ENCODE measurements at regions not wholly inside any gene's neighbourhood (a gene's known extent, or its start where the extent isn't known, plus 50 kb on each side); places are given as distances from the start of the nearest gene placed in this dataset.

GRCh38 chr14:94946244-94946643 lies 176.3 kb upstream of the GSC start:
- H3K27me3 ChIP-seq (ENCODE audit: insufficient read depth, poor library complexity, severe bottlenecking), result peaks cover 14% of the 10 kb centered on the region
- no peak overlapping the region for H3K4me3 ChIP-seq (ENCODE audit: severe bottlenecking)

GRCh38 chr14:94945615-94946014 lies 175.7 kb upstream of the GSC start:
- no peaks in the 10 kb centered on the region for H3K4me1 ChIP-seq (ENCODE audit: insufficient read depth, poor library complexity, severe bottlenecking)
- TF ChIP-seq CTCF (IDR thresholded peaks at IDR 0.05; ENCODE audit: poor library complexity, severe bottlenecking), result no peak
- H3K9me3 ChIP-seq (ENCODE audit: severe bottlenecking), result no peaks in the 10 kb centered on the region
- H3K27me3 ChIP-seq (ENCODE audit: insufficient read depth, poor library complexity, severe bottlenecking), result peaks cover 8% of the 10 kb centered on the region
- ATAC-seq (ENCODE audit: low read depth) (no peak), DNase-seq (ENCODE audit: low spot score) (no peak)
- H3K4me3 ChIP-seq (ENCODE audit: severe bottlenecking), result no peak overlapping the region
- no peaks in the 10 kb centered on the region for H3K36me3 ChIP-seq (ENCODE audit: low read depth)
- H3K27ac ChIP-seq (ENCODE audit: poor library complexity, severe bottlenecking), result no peak overlapping the region

More at GRCh38 chr14:94946244-94946643, 176.3 kb upstream of the GSC start:
- no peak for ATAC-seq (ENCODE audit: low read depth)
- no peak for DNase-seq (ENCODE audit: low spot score)
- H3K4me1 ChIP-seq (ENCODE audit: insufficient read depth, poor library complexity, severe bottlenecking), result no peaks in the 10 kb centered on the region
- no peaks in the 10 kb centered on the region for H3K9me3 ChIP-seq (ENCODE audit: severe bottlenecking)
- no peak for TF ChIP-seq CTCF (IDR thresholded peaks at IDR 0.05; ENCODE audit: poor library complexity, severe bottlenecking)
- H3K36me3 ChIP-seq (ENCODE audit: low read depth), result no peaks in the 10 kb centered on the region
- no peak overlapping the region for H3K27ac ChIP-seq (ENCODE audit: poor library complexity, severe bottlenecking)

GRCh38 chr14:94944636-94945258 lies 174.8 kb upstream of the GSC start:
- Histone ChIP-seq H3K9me3 (ENCODE audit: severe bottlenecking) (no peaks in the 10 kb centered on the region), H3K36me3 (ENCODE audit: low read depth) (no peaks in the 10 kb centered on the region), H3K27me3 (ENCODE audit: insufficient read depth, poor library complexity, severe bottlenecking) (no peaks in the 10 kb centered on the region), H3K4me1 (ENCODE audit: insufficient read depth, poor library complexity, severe bottlenecking) (no peaks in the 10 kb centered on the region), H3K4me3 (ENCODE audit: severe bottlenecking) (no peak overlapping the region), H3K27ac (ENCODE audit: poor library complexity, severe bottlenecking) (no peak overlapping the region)
- ATAC-seq (ENCODE audit: low read depth) (no peak), DNase-seq (ENCODE audit: low spot score) (no peak)
- no peak for TF ChIP-seq CTCF (IDR thresholded peaks at IDR 0.05; ENCODE audit: poor library complexity, severe bottlenecking)

GRCh38 chr14:94942601-94943000 lies 172.7 kb upstream of the GSC start:
- ATAC-seq (ENCODE audit: low read depth) (no peak), DNase-seq (ENCODE audit: low spot score) (no peak)
- Histone ChIP-seq H3K9me3 (ENCODE audit: severe bottlenecking) (no peaks in the 10 kb centered on the region), H3K27ac (ENCODE audit: poor library complexity, severe bottlenecking) (no peak overlapping the region), H3K4me1 (ENCODE audit: insufficient read depth, poor library complexity, severe bottlenecking) (no peaks in the 10 kb centered on the region), H3K4me3 (ENCODE audit: severe bottlenecking) (no peak overlapping the region), H3K27me3 (ENCODE audit: insufficient read depth, poor library complexity, severe bottlenecking) (peaks cover 4% of the 10 kb centered on the region), H3K36me3 (ENCODE audit: low read depth) (no peaks in the 10 kb centered on the region)
- TF ChIP-seq CTCF (IDR thresholded peaks at IDR 0.05; ENCODE audit: poor library complexity, severe bottlenecking), result no peak

- Histone ChIP-seq H3K9me3 (ENCODE audit: severe bottlenecking) (no peaks in the 10 kb centered on the region), H3K27ac (ENCODE audit: poor library complexity, severe bottlenecking) (no peak overlapping the region), H3K36me3 (ENCODE audit: low read depth) (no peaks in the 10 kb centered on the region), H3K4me1 (ENCODE audit: insufficient read depth, poor library complexity, severe bottlenecking) (no peaks in the 10 kb centered on the region), H3K4me3 (ENCODE audit: severe bottlenecking) (no peak overlapping the region), H3K27me3 (ENCODE audit: insufficient read depth, poor library complexity, severe bottlenecking) (peaks cover 17% of the 10 kb centered on the region)
- DNase-seq (ENCODE audit: low spot score) (no peak), ATAC-seq (ENCODE audit: low read depth) (no peak)
- TF ChIP-seq CTCF (IDR thresholded peaks at IDR 0.05; ENCODE audit: poor library complexity, severe bottlenecking), result no peak
These were observed 171.4 kb upstream of the GSC start for GRCh38 chr14:94941311-94941710.

Data from RWPE2 (cell line).